ENCODE measurements at regions not wholly inside any gene's neighbourhood (a gene's known extent, or its start where the extent isn't known, plus 50 kb on each side); places are given as distances from the start of the nearest gene placed in this dataset.
"Not testable (repeated sequence)": the region's sequence is repeated elsewhere in the genome, so short reads cannot be mapped to it uniquely, and the experiment has no call there.

GRCh38 chr6:137309078-137309762 is 90.0 kb upstream of the IFNGR1 start:
- peak; percentile 36 for DNase-seq

GRCh38 chr6:137307163-137307854 is 88.1 kb upstream of the IFNGR1 start:
- DNase-seq, result no peak

GRCh38 chr6:137305691-137306090 is 86.5 kb upstream of the IFNGR1 start:
- DNase-seq, result no peak

GRCh38 chr6:137304020-137304780 is 85.0 kb upstream of the IFNGR1 start:
- no peak for DNase-seq

GRCh38 chr6:137303441-137303840 is 84.3 kb upstream of the IFNGR1 start:
- no peak for DNase-seq

- no peak for DNase-seq
These were observed 80.5 kb upstream of the IFNGR1 start for GRCh38 chr6:137299681-137300080.

GRCh38 chr6:137297887-137298286 is 78.7 kb upstream of the IFNGR1 start:
- peak; percentile 25 for DNase-seq

GRCh38 chr6:137292326-137292725 is 73.1 kb upstream of the IFNGR1 start:
- DNase-seq, result not testable (repeated sequence)

- DNase-seq, result peak; percentile 53
These were observed 72.3 kb upstream of the IFNGR1 start for GRCh38 chr6:137291441-137291840.

GRCh38 chr6:137290601-137291261 is 71.5 kb upstream of the IFNGR1 start:
- DNase-seq, result no peak

- no peak for DNase-seq
These were observed 67.7 kb upstream of the IFNGR1 start for GRCh38 chr6:137286916-137287315.

GRCh38 chr6:137286368-137286767 is 67.2 kb upstream of the IFNGR1 start:
- no peak for DNase-seq

- no peak for DNase-seq
These were observed 65.6 kb upstream of the IFNGR1 start for GRCh38 chr6:137284811-137285110.

GRCh38 chr6:137283940-137284810 is 65.0 kb upstream of the IFNGR1 start:
- no peak for DNase-seq

GRCh38 chr6:137283080-137283479 is 63.9 kb upstream of the IFNGR1 start:
- DNase-seq, result no peak

GRCh38 chr6:137282254-137282653 is 63.1 kb upstream of the IFNGR1 start:
- no peak for DNase-seq

- DNase-seq, result not testable (repeated sequence)
These were observed 60.1 kb upstream of the IFNGR1 start for GRCh38 chr6:137279279-137279678.

GRCh38 chr6:137277971-137278637 is 58.9 kb upstream of the IFNGR1 start:
- DNase-seq, result no peak

GRCh38 chr6:137272403-137272802 is 53.2 kb upstream of the IFNGR1 start:
- no peak for DNase-seq

GRCh38 chr6:137271245-137272183 is 52.3 kb upstream of the IFNGR1 start:
- no peak for DNase-seq
